ENCODE measurements at regions not wholly inside any gene's neighbourhood (a gene's known extent, or its start where the extent isn't known, plus 50 kb on each side); places are given as distances from the start of the nearest gene placed in this dataset.

GRCh38 chr3:28934126-28934813 lies 346.6 kb upstream of the RBMS3 start:
- no peak overlapping the region for H3K9ac ChIP-seq (ENCODE audit: low read length)
- H3F3A ChIP-seq (ENCODE audit: insufficient read depth, low read length), result no peaks in the 10 kb centered on the region
- H3K27me3 ChIP-seq (replicated peaks; ENCODE audit: insufficient read depth, low read length), result peaks cover 67% of the 10 kb centered on the region
- H3K79me2 ChIP-seq (ENCODE audit: low read length), result no peaks in the 10 kb centered on the region
- H3K9me2 ChIP-seq (replicated peaks; ENCODE audit: insufficient read depth, low read length), result no peaks in the 10 kb centered on the region
- H3K4me1 ChIP-seq (ENCODE audit: low read length), result 0 out of 2 replicates have a peak, but pooled peaks cover 4% of the 10 kb centered on the region
- no peak overlapping the region for H3K4me3 ChIP-seq (ENCODE audit: low read length)
- no peak overlapping the region for H3K4me2 ChIP-seq (ENCODE audit: low read depth, low read length)
- no peaks in the 10 kb centered on the region for H4K20me1 ChIP-seq (ENCODE audit: insufficient read depth, low read length)
- TF ChIP-seq EZH2 (optimal IDR thresholded peaks at IDR 0.05; ENCODE audit: low read depth, low read length) (no peak), EZH2phosphoT487 (IDR thresholded peaks at IDR 0.05; ENCODE audit: low read length) (no peak), CTCF (IDR thresholded peaks at IDR 0.05; ENCODE audit: low read length) (no peak)
- H2AFZ ChIP-seq (ENCODE audit: low read length), result no peak overlapping the region
- no peaks in the 10 kb centered on the region for H3K9me3 ChIP-seq (replicated peaks; ENCODE audit: insufficient read depth, low read length)
- no peaks in the 10 kb centered on the region for H3K36me3 ChIP-seq (replicated peaks; ENCODE audit: insufficient read depth, low read length)
- no peak overlapping the region for H3K27ac ChIP-seq (ENCODE audit: low read length)
- DNase-seq, result no peak

GRCh38 chr3:28935146-28935545 lies 345.7 kb upstream of the RBMS3 start:
- Histone ChIP-seq H3K9me3 (replicated peaks; ENCODE audit: insufficient read depth, low read length) (no peaks in the 10 kb centered on the region), H2AFZ (ENCODE audit: low read length) (no peak overlapping the region), H3K27me3 (replicated peaks; ENCODE audit: insufficient read depth, low read length) (peaks cover 76% of the 10 kb centered on the region), H3K9ac (ENCODE audit: low read length) (no peak overlapping the region), H4K20me1 (ENCODE audit: insufficient read depth, low read length) (no peaks in the 10 kb centered on the region; the same call in 1 of the 2 replicates), H3K4me3 (ENCODE audit: low read length) (no peak overlapping the region), H3K36me3 (replicated peaks; ENCODE audit: insufficient read depth, low read length) (no peaks in the 10 kb centered on the region), H3K27ac (ENCODE audit: low read length) (no peak overlapping the region), H3K9me2 (replicated peaks; ENCODE audit: insufficient read depth, low read length) (no peaks in the 10 kb centered on the region), H3K4me2 (ENCODE audit: low read depth, low read length) (no peak overlapping the region), H3F3A (ENCODE audit: insufficient read depth, low read length) (no peaks in the 10 kb centered on the region), H3K79me2 (ENCODE audit: low read length) (no peaks in the 10 kb centered on the region), H3K4me1 (ENCODE audit: low read length) (peaks cover 7% of the 10 kb centered on the region)
- DNase-seq, result no peak
- TF ChIP-seq EZH2phosphoT487 (IDR thresholded peaks at IDR 0.05; ENCODE audit: low read length), result no peak
- no peak for TF ChIP-seq EZH2 (optimal IDR thresholded peaks at IDR 0.05; ENCODE audit: low read depth, low read length)
- TF ChIP-seq CTCF (IDR thresholded peaks at IDR 0.05; ENCODE audit: low read length), result no peak

- no peaks in the 10 kb centered on the region for H3K9me2 ChIP-seq (replicated peaks; ENCODE audit: insufficient read depth, low read length)
- no peak overlapping the region for H2AFZ ChIP-seq (ENCODE audit: low read length)
- no peaks in the 10 kb centered on the region for H3F3A ChIP-seq (ENCODE audit: insufficient read depth, low read length)
- H3K4me1 ChIP-seq (ENCODE audit: low read length), result peaks cover 16% of the 10 kb centered on the region
- peaks cover 75% of the 10 kb centered on the region for H3K27me3 ChIP-seq (replicated peaks; ENCODE audit: insufficient read depth, low read length)
- no peak overlapping the region for H3K4me2 ChIP-seq (ENCODE audit: low read depth, low read length)
- TF ChIP-seq EZH2phosphoT487 (IDR thresholded peaks at IDR 0.05; ENCODE audit: low read length), result no peak
- TF ChIP-seq EZH2 (optimal IDR thresholded peaks at IDR 0.05; ENCODE audit: low read depth, low read length), result no peak
- H3K4me3 ChIP-seq (ENCODE audit: low read length), result no peak overlapping the region
- H4K20me1 ChIP-seq (ENCODE audit: insufficient read depth, low read length), result no peaks in the 10 kb centered on the region; the same call in 1 of the 2 replicates
- H3K36me3 ChIP-seq (replicated peaks; ENCODE audit: insufficient read depth, low read length), result no peaks in the 10 kb centered on the region
- H3K27ac ChIP-seq (ENCODE audit: low read length), result no peak overlapping the region
- no peak for DNase-seq
- no peaks in the 10 kb centered on the region for H3K79me2 ChIP-seq (ENCODE audit: low read length)
- H3K9me3 ChIP-seq (replicated peaks; ENCODE audit: insufficient read depth, low read length), result no peaks in the 10 kb centered on the region
- no peak overlapping the region for H3K9ac ChIP-seq (ENCODE audit: low read length)
These were observed 344.7 kb upstream of the RBMS3 start for GRCh38 chr3:28936154-28936553.

- no peak overlapping the region for H2AFZ ChIP-seq (ENCODE audit: low read length)
- H3K9ac ChIP-seq (ENCODE audit: low read length), result no peak overlapping the region
- peaks cover 13% of the 10 kb centered on the region for H3K4me1 ChIP-seq (ENCODE audit: low read length)
- no peak overlapping the region for H3K27ac ChIP-seq (ENCODE audit: low read length)
- no peaks in the 10 kb centered on the region for H3K36me3 ChIP-seq (replicated peaks; ENCODE audit: insufficient read depth, low read length)
- DNase-seq, result peak; percentile 77
- peak; percentile 91 for TF ChIP-seq EZH2phosphoT487 (IDR thresholded peaks at IDR 0.05; ENCODE audit: low read length)
- TF ChIP-seq EZH2 (optimal IDR thresholded peaks at IDR 0.05; ENCODE audit: low read depth, low read length), result no peak
- H3K4me3 ChIP-seq (ENCODE audit: low read length), result no peak overlapping the region
- H3K27me3 ChIP-seq (replicated peaks; ENCODE audit: insufficient read depth, low read length), result peaks cover 90% of the 10 kb centered on the region
- H3K9me2 ChIP-seq (replicated peaks; ENCODE audit: insufficient read depth, low read length), result no peaks in the 10 kb centered on the region
- H4K20me1 ChIP-seq (ENCODE audit: insufficient read depth, low read length), result no peaks in the 10 kb centered on the region; the same call in 1 of the 2 replicates
- no peaks in the 10 kb centered on the region for H3K79me2 ChIP-seq (ENCODE audit: low read length)
- H3F3A ChIP-seq (ENCODE audit: insufficient read depth, low read length), result no peaks in the 10 kb centered on the region
- H3K4me2 ChIP-seq (ENCODE audit: low read depth, low read length), result no peak overlapping the region; the same call in 1 of the 2 replicates
- H3K9me3 ChIP-seq (replicated peaks; ENCODE audit: insufficient read depth, low read length), result no peaks in the 10 kb centered on the region
These were observed 340.3 kb upstream of the RBMS3 start for GRCh38 chr3:28940530-28940929.

Measured in MM.1S (cell line).